ENCODE measurements at regions not wholly inside any gene's neighbourhood (a gene's known extent, or its start where the extent isn't known, plus 50 kb on each side); places are given as distances from the start of the nearest gene placed in this dataset.

GRCh38 chr5:101948615-101949014, 347.5 kb downstream of the SLCO4C1 start:
- TF ChIP-seq PBX3 (IDR thresholded peaks at IDR 0.05) (no peak), NFIC (IDR thresholded peaks at IDR 0.05; ENCODE audit: borderline replicate concordance) (no peak), CHD2 (IDR thresholded peaks at IDR 0.05; ENCODE audit: low read length, partially characterized antibody) (no peak)

All from SK-N-SH (cell line).